Ishikawa (cell line): ENCODE measurements at regions not wholly inside any gene's neighbourhood (a gene's known extent, or its start where the extent isn't known, plus 50 kb on each side); places are given as distances from the start of the nearest gene placed in this dataset.

Source experiments
- CEBPB ChIP-seq: IDR thresholded peaks from 2 replicates; pipeline ENCODE4 v1.6.1; 2012
- CREB1 ChIP-seq: IDR thresholded peaks from 2 replicates; pipeline ENCODE4 v1.6.1; 2012; ENCODE audit warnings: low read depth
- EGR1 ChIP-seq: IDR thresholded peaks from 2 replicates; pipeline ENCODE4 v1.6.1; 2012
- EP300 ChIP-seq: IDR thresholded peaks from 2 replicates; pipeline ENCODE4 v1.6.1; 2012; ENCODE audit warnings: borderline replicate concordance
- FOXM1 ChIP-seq: IDR thresholded peaks from 2 replicates; pipeline ENCODE4 v1.6.1; 2012; ENCODE audit warnings: low read depth, borderline replicate concordance
- NFIC ChIP-seq: IDR thresholded peaks from 2 replicates; pipeline ENCODE4 v1.6.1; 2012
- RAD21 ChIP-seq: IDR thresholded peaks from 2 replicates; pipeline ENCODE4 v1.6.1; 2012; ENCODE audit warnings: low read depth
- REST ChIP-seq: IDR thresholded peaks from 2 replicates; pipeline ENCODE4 v1.6.1; 2012; ENCODE audit warnings: low read depth, mild to moderate bottlenecking
- TAF1 ChIP-seq: IDR thresholded peaks from 2 replicates; pipeline ENCODE4 v1.6.1; 2012; ENCODE audit warnings: low read depth, mild to moderate bottlenecking
- TCF12 ChIP-seq: IDR thresholded peaks from 2 replicates; pipeline ENCODE4 v1.6.1; 2012; ENCODE audit warnings: low read depth
- TEAD4 ChIP-seq: IDR thresholded peaks from 2 replicates; pipeline ENCODE4 v1.6.1; 2012
- USF1 ChIP-seq: IDR thresholded peaks from 2 replicates; pipeline ENCODE4 v1.6.1; 2012
- YY1 ChIP-seq: IDR thresholded peaks from 2 replicates; pipeline ENCODE4 v1.6.1; 2012; ENCODE audit warnings: low read depth
- ZBTB7A ChIP-seq: IDR thresholded peaks from 2 replicates; pipeline ENCODE4 v1.6.1; 2012; ENCODE audit warnings: low read depth
- TF ChIP-seq, protein P1 (sequence below): IDR thresholded peaks from 2 replicates; pipeline ENCODE4 v1.6.1; 2012

- TF ChIP-seq TCF12 (no peak), CEBPB (no peak), ZBTB7A (no peak), REST (no peak)
- TF ChIP-seq, protein P1, sequence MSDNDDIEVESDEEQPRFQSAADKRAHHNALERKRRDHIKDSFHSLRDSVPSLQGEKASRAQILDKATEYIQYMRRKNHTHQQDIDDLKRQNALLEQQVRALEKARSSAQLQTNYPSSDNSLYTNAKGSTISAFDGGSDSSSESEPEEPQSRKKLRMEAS = no peak
Measured at GRCh38 chr6:22706651-22707050, 137.3 kb downstream of the HDGFL1 start.

GRCh38 chr6:22708469-22708868 is 139.1 kb downstream of the HDGFL1 start:
- TF ChIP-seq CEBPB (no peak), FOXM1 (no peak), YY1 (no peak), TAF1 (no peak), TEAD4 (no peak), USF1 (no peak)

DNA sequence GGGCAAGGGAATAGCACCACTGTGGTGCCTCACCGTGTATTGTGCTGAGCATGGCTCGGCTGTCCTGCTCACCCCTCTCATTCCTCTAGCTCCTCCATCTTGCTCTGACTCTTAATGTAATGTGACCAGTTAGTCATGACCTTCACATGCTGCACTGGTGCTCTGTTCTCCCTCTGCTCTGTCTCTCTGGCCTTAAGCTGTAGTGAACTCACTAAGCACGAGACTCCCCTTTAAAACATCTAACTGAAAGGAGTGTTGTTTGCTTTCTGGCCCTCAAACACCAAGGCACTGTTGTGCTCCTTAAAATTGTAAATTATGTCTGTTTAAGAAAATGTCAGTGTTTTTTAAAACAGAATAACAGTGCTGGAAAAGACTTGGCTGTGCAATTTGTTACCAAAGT is 140.4 kb downstream of the HDGFL1 start:
- TF ChIP-seq EGR1 (no peak), REST (no peak), EP300 (no peak), FOXM1 (no peak), TCF12 (no peak), USF1 (no peak), YY1 (no peak)

- TF ChIP-seq TCF12 = no peak
- no peak for TF ChIP-seq CREB1
- TF ChIP-seq, protein P1 = no peak
- TF ChIP-seq CEBPB = no peak
- no peak for TF ChIP-seq EP300
- no peak for TF ChIP-seq NFIC
- TF ChIP-seq USF1 = no peak
- TF ChIP-seq YY1 = no peak
- no peak for TF ChIP-seq ZBTB7A
- no peak for TF ChIP-seq TAF1
- no peak for TF ChIP-seq TEAD4
- no peak for TF ChIP-seq EGR1
Measured at GRCh38 chr6:22716721-22717120, 147.4 kb downstream of the HDGFL1 start.

GRCh38 chr6:22717915-22718314 is 148.5 kb downstream of the HDGFL1 start:
- no peak for TF ChIP-seq TEAD4
- TF ChIP-seq TAF1 = no peak
- peak; percentile 43; the same call in 1 of the 2 replicates for TF ChIP-seq NFIC
- no peak for TF ChIP-seq RAD21
- TF ChIP-seq YY1 = no peak
- no peak for TF ChIP-seq REST
